Smooth muscle cell of the brain vasculature (primary cell): ENCODE measurements at regions not wholly inside any gene's neighbourhood (a gene's known extent, or its start where the extent isn't known, plus 50 kb on each side); places are given as distances from the start of the nearest gene placed in this dataset.

Source experiments
- DNase-seq: peaks from one replicate; pipeline ENCODE4 v3.0.0-alpha.2; 2012; ENCODE audit warnings: low read depth, low spot score

DNA sequence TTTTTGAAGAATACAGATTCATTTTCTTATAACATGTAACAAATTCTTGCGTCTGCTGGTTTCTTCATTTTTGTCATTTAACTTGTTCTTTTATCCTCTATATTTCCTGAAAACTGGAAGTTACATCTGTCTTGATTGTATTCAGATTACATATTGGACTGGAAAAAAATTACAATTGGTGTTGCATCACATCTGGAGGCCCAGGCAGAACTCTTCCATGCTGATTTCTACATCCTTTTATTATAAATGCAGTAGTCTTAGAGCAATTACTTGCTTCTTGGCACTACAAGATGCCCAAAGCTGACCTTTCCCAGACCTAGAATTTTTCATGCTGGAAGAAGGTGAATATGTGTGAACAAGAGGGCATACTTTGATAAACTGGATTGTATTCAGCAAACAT lies 460.9 kb upstream of the CNTNAP2 start:
- DNase-seq, result no peak

DNA sequence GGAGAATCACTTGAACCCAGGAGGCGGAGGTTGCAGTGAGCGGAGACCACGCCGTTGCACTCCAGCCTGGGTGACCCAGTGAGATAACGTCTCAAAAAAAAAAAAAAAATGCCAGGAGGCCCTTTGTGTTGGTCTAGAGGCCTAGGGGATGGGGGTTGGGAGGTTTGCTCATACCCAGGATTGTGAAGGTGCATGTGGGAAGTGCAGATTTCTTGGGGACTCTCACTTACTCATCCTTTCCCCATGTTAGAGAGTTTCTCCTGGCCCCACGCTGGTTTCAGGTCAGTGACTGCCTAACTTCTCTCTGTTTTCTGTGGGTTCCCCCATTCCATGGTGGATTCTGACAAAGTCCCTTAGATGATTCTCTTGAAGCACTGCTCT lies 471.5 kb upstream of the CNTNAP2 start:
- DNase-seq, result no peak

DNA sequence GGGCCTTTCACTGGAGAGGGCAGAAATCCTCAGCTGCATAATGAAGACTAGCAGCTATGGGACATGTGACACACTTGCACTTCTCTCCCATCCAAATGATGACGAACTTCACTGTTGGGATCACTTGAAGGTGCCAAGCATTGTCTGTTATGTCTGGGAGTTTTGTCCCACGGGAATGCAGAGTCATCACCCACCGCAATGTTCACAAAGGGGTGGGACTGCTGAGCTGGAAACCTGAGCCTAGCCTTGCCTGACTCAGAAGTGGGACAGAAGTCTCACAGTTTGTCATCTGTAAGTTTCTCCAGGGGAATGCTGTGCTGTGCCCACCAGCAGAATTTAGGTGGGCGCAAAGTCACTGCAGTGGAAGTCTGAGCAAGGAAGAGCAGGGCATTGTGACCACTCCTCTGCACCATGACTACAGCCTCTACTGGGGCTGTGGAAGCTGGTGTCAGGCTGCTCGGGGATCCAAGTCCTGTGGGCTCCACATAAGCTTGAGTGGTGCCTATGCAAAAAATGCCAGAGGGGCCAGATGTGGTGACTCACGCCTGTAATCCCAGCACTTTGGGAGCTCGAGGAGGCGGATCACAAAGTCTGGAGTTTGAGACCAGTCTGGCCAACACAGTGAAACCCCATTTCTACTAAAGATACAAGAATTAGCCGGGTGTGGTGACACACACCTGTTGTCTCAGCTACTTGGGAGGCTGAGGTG lies 472.0 kb upstream of the CNTNAP2 start:
- no peak for DNase-seq

DNA sequence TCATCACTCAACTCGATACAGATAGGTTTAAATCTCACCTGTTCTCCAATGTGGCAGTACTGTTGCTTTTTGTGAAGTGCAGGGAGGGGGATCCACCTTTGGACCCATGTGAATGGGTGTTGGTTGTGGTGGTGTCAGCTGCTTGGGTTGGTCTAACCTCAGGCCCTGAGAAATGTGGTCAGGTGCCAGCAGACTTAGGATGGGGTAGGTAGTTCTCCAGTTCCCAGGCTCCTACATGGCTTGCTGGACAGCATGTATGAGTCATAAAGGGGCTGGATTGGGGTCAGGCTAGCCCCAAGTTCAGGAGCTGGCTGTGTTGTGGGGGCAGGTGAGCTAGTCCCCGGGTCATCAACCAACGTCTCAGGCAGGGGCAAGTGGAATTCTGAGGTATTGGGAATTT lies 472.6 kb upstream of the CNTNAP2 start:
- no peak for DNase-seq

DNA sequence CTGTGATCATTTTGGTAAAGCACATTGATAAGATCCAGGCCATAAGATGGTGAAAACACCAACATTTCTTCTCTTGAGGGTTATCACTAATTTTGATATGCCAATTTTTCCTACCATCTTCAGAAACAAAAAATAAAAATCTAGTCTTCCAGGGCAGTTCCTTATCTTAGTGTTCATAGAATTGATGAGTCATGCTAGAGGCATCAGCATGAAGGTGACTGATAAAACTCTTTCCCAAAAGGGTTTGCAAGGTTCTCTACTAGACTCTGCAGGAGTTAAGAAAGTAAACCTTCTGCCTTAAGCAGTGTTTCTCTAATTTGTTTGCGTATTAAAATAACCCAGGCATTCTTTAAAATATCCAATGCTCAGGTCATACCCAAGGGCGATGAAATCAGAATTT lies 483.1 kb upstream of the CNTNAP2 start:
- DNase-seq, result no peak

DNA sequence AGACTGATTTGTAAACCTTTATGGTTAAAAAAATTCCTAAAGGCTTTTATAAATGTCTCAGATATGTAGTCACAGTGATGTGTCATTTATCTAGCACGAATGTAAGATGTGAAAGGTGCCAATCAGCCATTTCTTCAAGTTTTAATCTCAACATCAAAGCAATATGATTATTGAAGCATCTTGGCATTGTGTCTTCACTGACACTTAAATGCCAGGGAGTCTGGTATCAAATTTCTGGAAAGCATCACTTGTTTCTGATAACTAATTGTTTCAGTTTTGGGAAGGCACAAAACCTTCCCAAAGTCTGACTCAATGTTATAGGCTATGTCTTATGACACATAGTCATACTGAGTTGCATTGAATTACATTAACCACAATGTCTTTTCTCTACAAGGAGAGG lies 492.0 kb upstream of the CNTNAP2 start:
- no peak for DNase-seq

DNA sequence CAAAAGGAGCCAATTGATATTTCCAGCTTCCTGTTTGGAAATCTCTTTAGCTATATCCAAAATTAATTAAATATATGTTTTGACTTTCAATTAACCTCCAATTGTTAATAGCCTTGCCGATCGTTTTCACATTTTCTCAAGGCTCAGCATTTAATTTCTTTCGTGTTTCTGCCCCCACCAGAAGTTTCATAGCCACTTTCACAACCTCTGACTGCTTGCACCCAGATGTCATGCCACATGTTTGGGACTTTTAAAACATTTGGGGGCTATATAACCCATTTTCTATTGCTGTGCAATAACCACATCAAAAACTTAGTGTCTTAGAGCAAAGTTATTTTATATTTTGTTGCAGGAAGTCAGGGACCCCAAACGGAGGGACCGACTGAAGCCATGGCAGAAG lies 510.6 kb upstream of the CNTNAP2 start:
- DNase-seq, result no peak

DNA sequence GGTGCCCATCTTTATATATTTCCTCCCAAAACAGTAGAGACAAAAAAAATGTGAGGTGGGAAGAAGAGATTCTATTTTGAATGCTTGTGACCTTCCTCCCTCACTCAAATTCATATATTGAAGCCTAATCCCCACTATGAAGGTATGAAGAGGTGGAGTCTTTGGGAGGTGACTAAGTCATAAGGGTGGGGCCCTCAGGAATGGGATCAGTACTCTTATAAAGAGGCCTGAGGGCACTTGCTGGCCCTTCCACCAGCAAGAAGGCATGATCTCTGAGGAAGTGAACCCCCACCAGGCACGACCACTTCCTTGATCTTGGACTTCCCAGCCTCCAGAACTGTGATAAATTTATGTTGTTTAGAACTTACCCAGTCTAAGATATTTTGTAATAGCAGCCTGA lies 517.2 kb upstream of the CNTNAP2 start:
- no peak for DNase-seq

DNA sequence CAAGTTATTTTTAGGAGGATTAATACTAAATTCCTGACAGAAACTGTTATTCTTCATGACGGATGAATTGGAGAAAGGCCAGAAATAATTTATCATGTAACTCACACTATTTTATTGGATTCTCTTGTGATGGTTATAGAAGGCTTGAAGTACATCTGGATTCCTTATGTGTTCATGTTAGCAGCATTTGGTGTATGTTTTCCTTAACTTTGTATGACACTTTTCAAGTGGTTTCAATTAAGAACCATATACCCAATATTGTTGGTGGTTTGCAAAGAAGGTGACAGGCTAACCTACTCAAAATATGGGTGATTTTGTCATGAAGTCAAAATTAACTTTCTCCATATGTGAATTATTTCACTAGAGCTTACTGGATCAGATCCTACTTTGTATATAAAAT lies 532.2 kb upstream of the CNTNAP2 start:
- no peak for DNase-seq

DNA sequence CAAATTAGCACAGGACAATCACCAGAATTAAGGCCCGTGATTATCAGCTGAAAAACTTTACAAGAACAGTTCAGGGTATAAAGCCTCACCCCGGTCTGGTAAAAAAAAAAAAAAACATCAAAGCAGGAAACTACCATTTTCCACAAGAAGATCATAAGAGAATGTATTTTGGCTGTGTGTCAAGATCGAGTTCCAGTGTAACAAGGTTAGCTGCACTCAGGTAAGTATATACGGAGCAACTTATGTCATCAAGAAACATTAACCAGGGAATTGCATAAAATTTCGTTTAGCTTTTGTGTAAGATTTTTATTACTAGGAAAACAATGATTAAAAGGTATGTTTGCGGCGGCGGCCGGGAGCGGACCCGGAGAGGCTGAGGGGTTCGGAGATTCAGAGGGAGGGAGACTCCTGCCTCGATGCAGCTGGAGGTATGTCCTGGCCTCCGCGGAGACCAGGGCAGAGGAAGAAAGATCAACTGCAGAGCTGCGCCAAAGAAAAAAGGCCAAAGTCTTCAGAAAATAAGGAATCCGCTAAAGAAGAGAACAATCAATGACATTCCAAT lies 533.8 kb upstream of the CNTNAP2 start:
- DNase-seq, result no peak

DNA sequence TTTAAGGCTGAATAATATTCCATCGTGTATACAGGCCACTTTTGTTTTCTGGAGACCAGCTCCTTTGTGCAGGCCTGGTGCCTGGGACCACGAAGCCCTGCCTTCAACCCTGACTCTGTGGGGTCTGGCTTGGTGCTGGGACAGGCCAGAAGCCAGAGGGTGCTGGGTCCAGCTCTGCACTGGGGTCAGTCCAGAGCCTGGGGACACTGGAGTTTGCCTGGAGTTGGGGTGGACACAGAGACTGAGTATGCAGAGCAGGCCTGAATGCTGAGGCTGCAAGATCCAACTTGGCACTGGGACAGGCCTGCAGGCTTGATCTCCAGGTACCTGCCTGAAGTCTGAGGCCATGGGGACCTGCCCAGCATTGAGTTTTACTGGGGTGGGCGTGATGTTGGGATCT lies 558.8 kb upstream of the CNTNAP2 start:
- DNase-seq, result no peak

DNA sequence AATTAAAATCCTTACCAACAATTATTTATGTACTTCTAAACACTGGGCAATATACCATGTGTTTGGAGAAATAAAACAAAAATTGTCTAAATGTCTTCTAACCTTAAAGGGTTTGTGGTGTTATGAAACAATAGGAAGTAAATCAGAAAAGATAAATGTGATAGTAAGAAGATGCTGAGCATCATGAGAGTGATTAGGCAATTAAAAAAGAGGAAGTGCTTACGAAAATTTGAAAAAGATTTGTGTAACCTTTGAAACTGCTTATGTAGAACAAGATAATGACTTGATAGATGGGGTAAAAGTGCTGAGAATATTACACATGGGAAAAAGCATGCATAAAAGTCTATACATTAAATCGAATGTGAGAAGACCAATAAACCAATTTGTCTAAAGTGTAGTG lies 573.4 kb upstream of the CNTNAP2 start:
- DNase-seq, result no peak

DNA sequence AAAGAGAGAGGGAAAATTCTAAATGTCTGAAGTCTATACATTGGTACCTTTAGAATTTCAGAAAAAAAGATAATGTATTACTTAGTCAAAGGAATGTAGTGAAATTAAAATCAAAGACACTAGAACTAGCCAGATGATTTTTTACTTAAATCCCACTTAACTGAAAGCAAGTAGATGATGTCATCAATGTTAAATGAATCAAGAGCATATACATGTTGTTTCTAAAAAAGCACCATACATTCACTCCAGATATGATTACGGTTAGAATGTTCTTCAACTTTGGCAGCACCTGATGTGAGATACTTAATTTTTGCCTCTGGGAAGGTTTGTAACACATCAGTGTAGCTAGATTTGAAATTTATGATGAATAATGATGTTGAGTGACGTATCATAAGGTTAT lies 576.7 kb upstream of the CNTNAP2 start:
- no peak for DNase-seq

DNA sequence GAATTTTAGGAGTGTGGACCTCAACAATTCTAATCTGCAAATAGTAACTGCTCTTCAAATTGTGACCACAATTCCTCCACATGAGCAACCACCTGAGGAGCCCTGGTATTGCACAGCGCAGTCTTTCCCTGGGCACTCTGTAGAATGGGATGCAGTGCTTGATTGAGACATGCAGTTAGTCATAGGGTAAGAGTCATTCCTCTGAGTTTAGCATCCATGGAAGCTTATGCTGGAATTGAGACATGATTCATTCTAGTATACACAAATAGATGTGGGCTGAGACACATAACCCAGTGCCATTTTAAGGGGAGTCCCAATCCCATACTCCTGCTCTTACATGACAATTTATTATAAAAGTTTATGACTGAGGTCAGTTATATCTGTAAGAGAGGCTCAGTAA lies 582.3 kb upstream of the CNTNAP2 start:
- DNase-seq, result no peak

DNA sequence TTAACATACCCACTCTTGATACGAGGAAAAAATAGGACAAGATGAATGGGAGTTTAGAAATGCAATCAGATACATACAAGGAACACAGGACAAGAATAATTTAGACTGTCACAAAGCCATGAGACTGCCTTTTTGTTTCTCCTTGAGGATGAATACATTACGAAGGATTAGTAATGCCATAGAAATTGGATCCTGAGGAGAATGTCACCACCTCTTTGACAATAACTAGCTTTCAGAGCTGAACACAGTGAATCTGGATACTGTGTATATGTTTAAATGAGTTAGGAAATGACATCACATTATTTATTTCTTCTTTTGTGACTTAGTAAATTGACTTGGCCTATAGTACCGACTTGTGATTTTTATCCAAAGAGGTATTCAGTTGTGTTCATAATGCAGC lies 596.3 kb upstream of the CNTNAP2 start:
- no peak for DNase-seq

DNA sequence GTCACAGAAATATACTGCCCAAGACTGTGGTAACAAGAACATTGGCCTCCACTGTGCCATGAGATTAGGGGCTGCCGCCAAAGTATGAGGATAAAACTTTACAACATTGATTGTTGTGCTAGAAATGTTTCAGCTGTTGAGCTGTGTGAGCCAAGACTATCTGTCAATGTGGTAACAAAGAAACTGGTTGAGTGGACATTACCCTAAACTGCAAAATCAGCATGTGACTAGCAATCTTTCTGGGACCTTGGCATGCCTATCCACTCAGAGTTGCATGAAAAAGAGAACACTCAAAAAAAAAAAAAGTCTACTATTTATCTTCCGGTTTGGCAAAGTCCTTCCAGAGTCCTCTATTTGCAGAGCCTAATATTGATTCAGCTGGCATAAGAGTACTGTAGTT lies 605.6 kb upstream of the CNTNAP2 start:
- DNase-seq, result no peak

DNA sequence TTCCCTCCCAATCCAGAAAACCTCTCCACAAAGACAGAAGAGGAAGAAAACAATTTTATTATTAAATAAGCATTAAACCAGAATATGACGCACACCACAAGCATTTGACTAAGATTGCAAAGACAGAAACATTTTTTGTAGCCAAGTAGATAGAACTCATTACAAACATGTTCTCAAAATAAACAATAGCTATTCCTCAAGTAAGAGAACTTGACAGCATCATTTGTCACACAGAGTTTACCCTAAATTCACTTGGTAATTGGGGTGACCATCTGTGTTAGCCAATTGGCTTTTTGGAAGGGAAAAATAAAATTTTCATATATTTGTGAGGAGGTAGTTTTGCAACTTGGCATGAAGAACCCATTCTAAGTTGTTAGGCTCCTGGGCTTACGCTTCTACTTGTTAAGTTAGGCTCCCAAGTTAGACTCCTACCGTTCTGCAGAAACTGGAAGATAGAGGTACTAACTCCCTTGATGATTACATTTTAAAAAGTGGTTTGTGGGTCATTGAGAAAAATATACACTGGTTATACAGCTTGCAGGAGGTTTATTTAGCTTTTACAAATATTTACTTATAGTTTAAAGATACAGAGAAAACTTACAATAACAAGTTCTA lies 618.6 kb upstream of the CNTNAP2 start:
- no peak for DNase-seq

DNA sequence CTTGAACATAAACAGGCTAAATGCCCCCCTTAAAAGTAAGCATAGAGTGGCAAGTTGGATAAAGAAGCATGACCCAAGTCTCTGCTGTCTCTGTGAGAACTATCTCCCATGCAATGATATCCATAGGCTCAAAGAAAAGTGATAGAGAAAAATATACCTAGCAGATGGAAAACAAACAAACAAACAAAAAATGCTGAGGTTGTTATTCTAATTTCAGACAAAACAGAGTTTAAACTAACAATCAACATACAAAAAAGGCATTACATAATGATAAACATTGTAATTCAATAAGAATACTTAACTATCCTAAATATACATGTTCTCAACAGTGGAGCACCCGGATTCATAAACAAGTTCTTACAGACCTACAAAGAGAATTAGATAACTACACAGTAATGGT lies 626.2 kb upstream of the CNTNAP2 start:
- no peak for DNase-seq

DNA sequence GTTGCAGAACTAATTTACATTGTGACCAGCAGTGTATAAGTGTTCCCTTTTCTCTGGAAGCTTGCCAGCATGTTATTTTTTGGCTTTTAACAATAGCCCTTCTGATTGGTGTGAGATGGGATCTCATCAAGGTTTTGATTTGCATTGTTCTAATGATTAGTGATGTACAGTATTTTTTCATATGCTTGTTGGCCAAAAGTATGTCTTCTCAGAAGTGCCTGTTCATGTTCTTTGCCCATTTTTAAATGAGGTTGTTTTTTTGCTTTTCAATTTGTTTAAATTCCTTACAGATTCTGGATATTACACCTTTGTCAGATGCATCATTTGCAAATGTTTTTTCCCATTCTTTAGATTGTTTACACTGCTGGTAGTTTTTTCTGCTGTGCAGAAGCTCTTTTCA lies 627.0 kb upstream of the CNTNAP2 start:
- DNase-seq, result no peak

DNA sequence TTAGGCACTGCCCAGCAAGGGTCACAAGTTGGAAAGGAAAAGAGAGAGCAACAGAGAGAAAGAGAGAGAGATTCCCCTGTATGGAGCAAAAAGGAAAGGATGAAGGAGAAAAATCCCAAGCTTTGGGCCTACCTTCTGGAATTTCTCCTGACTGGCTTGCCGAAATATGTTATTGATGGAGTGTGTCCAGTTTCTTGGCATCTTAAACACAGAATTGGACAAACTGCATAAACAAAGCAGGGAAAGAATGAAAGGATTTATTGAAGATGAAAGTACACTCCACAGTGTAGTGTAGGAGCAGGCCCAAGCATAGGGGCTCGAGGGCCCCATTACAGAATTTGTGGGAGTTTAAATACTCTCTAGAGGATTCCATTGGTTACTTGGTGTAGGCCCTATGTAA lies 627.8 kb upstream of the CNTNAP2 start:
- DNase-seq, result no peak

DNA sequence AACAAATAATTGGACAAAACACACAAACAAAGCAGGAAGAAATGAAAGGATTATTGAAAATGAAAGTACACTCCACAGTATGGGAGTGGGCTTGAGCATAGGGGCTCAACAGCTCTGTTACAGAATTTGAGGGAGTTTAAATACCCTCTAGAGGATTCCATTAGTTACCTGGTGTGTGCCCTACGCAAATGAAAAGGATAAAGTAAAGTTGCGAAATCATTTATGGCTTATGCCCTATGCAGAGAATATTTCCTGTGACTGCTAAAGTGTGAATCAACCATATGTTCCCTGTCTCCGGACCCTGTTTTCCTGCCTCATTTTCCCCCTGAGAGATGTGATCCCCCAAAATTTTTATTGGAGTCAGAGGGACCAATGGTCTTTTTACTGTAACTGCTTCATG lies 634.6 kb upstream of the CNTNAP2 start:
- DNase-seq, result no peak

DNA sequence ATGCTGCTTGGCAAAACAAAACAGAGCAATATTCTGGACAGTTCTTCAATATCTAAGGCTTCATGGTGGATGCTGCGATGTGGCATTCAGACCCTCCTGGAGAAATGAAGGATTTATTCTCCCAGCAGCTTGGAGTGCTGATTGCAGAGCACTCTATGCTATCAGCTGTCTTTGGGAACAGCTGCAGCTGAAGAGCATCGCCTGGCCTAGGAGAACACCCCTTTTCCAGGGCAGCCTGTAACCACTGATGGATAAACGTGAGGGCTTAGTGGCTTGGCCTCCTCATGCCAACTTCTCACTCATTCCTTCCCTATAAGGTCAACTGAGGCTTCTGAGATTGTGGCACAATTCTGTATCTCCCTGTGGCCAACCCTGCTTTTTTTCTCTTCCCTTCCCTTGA lies 638.1 kb upstream of the CNTNAP2 start:
- no peak for DNase-seq

DNA sequence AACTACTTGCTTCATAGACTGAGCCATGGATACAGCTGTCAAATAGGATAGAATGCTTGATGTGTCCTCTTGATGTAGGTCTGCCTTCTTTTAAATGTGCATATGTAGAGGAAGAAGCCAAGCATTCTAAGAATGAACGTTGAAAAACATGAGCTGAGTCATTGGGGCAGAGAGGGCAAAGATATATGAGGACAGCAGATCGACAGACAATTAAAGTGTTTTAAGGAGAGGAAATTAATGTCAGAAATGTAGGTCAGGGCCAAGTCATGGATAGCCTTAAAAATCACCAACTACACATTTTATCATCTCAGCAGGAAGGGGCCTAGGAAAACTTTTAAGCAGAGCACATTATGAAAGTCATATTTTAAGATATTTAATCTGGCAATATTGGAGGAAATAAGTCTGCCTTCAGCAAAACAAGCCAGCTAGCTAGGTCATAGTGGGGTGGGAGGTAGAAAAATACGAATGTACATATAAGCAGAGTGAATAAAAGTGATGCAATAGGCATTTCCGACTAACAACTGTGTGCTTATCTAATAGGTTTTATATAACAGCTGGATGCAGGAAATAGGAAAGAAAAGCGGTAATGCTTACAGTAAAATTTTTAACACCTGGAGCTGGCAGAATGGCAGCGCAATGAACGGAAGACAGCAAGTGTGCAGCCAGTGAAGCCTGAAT lies 638.3 kb upstream of the TPK1 start:
- no peak for DNase-seq
